WTC11 (cell line): ENCODE measurements at regions not wholly inside any gene's neighbourhood (a gene's known extent, or its start where the extent isn't known, plus 50 kb on each side); places are given as distances from the start of the nearest gene placed in this dataset.

Source experiments
- ATAC-seq: fragments of 200-7000 bp; cut with Tn5 transposase; 2 replicates; pipeline ENCODE4 v1.10.0; 2021; ENCODE audit warnings: mild to moderate bottlenecking, moderate library complexity
- CTCF ChIA-PET: fragments of 300-600 bp; sonication (Branson Sonifier 250); formaldehyde crosslinking; loops from one replicate; lab custom pipeline; 2021; ENCODE audit warnings: antibody characterized with exemption; lab: Charles Lee
- POLR2A ChIA-PET: fragments of 350-600 bp; sonication (Branson Sonifier 250); formaldehyde crosslinking; loops from one replicate; lab custom pipeline; 2021; ENCODE audit warnings: antibody characterized with exemption; lab: Charles Lee
- DNase-seq: peaks from one replicate; pipeline ENCODE4 v3.0.0; 2021; ENCODE audit warnings: low spot score
- H3K27ac Mint-ChIP-seq: 2 replicates; pipeline ENCODE4 v1.8.0; 2021; ENCODE audit warnings: mixed read lengths
- H3K27me3 Mint-ChIP-seq: 2 replicates; pipeline ENCODE4 v1.8.0; 2021; ENCODE audit warnings: low read depth, mild to moderate bottlenecking, moderate library complexity, mixed read lengths
- H3K36me3 Mint-ChIP-seq: 2 replicates; pipeline ENCODE4 v1.8.0; 2021; ENCODE audit warnings: mixed read lengths
- H3K4me1 Mint-ChIP-seq: 2 replicates; pipeline ENCODE4 v1.8.0; 2022; ENCODE audit warnings: mixed read lengths
- H3K4me3 Mint-ChIP-seq: 2 replicates; pipeline ENCODE4 v1.8.0; 2021; ENCODE audit warnings: mild to moderate bottlenecking, moderate library complexity, mixed read lengths
- H3K9me3 Mint-ChIP-seq: 2 replicates; pipeline ENCODE4 v1.8.0; 2021; ENCODE audit warnings: mixed read lengths
- ARID4B ChIP-seq: sonication (generic); formaldehyde crosslinking; IDR thresholded peaks from 2 replicates; pipeline ENCODE4 v1.8.0; 2023; ENCODE audit warnings: missing genetic modification reagents, mild to moderate bottlenecking, borderline replicate concordance
- ATF1 ChIP-seq: sonication (generic); formaldehyde crosslinking; IDR thresholded peaks from 2 replicates; pipeline ENCODE4 v1.8.1; 2023; ENCODE audit warnings: mild to moderate bottlenecking, moderate library complexity, missing genetic modification reagents
- ATF3 ChIP-seq: sonication (generic); formaldehyde crosslinking; conservative IDR thresholded peaks from 2 replicates; pipeline ENCODE4 v1.8.1; 2022; ENCODE audit warnings: mild to moderate bottlenecking, missing genetic modification reagents
- E2F5 ChIP-seq: sonication (generic); formaldehyde crosslinking; IDR thresholded peaks from 2 replicates; pipeline ENCODE4 v1.8.1; 2022; ENCODE audit warnings: mild to moderate bottlenecking, moderate library complexity, missing genetic modification reagents
- FOXK1 ChIP-seq: sonication (generic); formaldehyde crosslinking; IDR thresholded peaks from 2 replicates; pipeline ENCODE4 v1.8.0; 2022; ENCODE audit warnings: mild to moderate bottlenecking, moderate library complexity, missing genetic modification reagents
- GABPB1 ChIP-seq: sonication (generic); formaldehyde crosslinking; IDR thresholded peaks from 2 replicates; pipeline ENCODE4 v1.8.1; 2023; ENCODE audit warnings: mild to moderate bottlenecking, missing genetic modification reagents
- HMGA2 ChIP-seq: fragments of 250-450 bp; sonication (Bioruptor Pico); IDR thresholded peaks from 2 replicates; pipeline ENCODE4 v1.4.0; 2021; ENCODE audit warnings: mild to moderate bottlenecking, moderate library complexity
- IRF2 ChIP-seq: sonication (generic); formaldehyde crosslinking; IDR thresholded peaks from 2 replicates; pipeline ENCODE4 v1.8.0; 2022; ENCODE audit warnings: low read depth, missing genetic modification reagents, borderline replicate concordance
- NFE2L1 ChIP-seq: sonication (generic); formaldehyde crosslinking; IDR thresholded peaks from 2 replicates; pipeline ENCODE4 v1.8.1; 2023; ENCODE audit warnings: missing genetic modification reagents
- PRDM15 ChIP-seq: sonication (generic); formaldehyde crosslinking; IDR thresholded peaks from 2 replicates; pipeline ENCODE4 v1.8.0; 2022; ENCODE audit warnings: missing genetic modification reagents
- RORB ChIP-seq: fragments of 250-450 bp; sonication (Bioruptor Pico); IDR thresholded peaks from 2 replicates; pipeline ENCODE4 v1.9.0; 2021; ENCODE audit warnings: mild to moderate bottlenecking
- SMAD3 ChIP-seq: sonication (generic); formaldehyde crosslinking; IDR thresholded peaks from 2 replicates; pipeline ENCODE4 v1.8.0; 2022; ENCODE audit warnings: missing genetic modification reagents, mild to moderate bottlenecking, borderline replicate concordance
- SMAD4 ChIP-seq: sonication (generic); formaldehyde crosslinking; IDR thresholded peaks from 2 replicates; pipeline ENCODE4 v1.8.0; 2022; ENCODE audit warnings: mild to moderate bottlenecking, missing genetic modification reagents
- STAT6 ChIP-seq: sonication (generic); formaldehyde crosslinking; conservative IDR thresholded peaks from 2 replicates; pipeline ENCODE4 v1.8.1; 2023; ENCODE audit warnings: mild to moderate bottlenecking, low read depth, missing genetic modification reagents, moderate library complexity
- TEAD4 ChIP-seq: sonication (generic); formaldehyde crosslinking; IDR thresholded peaks from 2 replicates; pipeline ENCODE4 v1.8.0; 2022; ENCODE audit warnings: mild to moderate bottlenecking, missing genetic modification reagents
- ZNF219 ChIP-seq: sonication (generic); formaldehyde crosslinking; IDR thresholded peaks from 2 replicates; pipeline ENCODE4 v1.8.0; 2023; ENCODE audit warnings: missing genetic modification reagents, mild to moderate bottlenecking, borderline replicate concordance
- ZNF317 ChIP-seq: sonication (generic); formaldehyde crosslinking; IDR thresholded peaks from 2 replicates; pipeline ENCODE4 v1.8.1; 2023; ENCODE audit warnings: low read depth, mild to moderate bottlenecking, moderate library complexity, missing genetic modification reagents, borderline replicate concordance
- ZNF423 ChIP-seq: fragments of 250-450 bp; sonication (Bioruptor Pico); IDR thresholded peaks from 2 replicates; pipeline ENCODE4 v2.1.2; 2022; ENCODE audit warnings: mild to moderate bottlenecking, moderate library complexity
- ZNF532 ChIP-seq: fragments of 250-450 bp; sonication (Bioruptor Pico); IDR thresholded peaks from 2 replicates; pipeline ENCODE4 v1.9.0; 2021; ENCODE audit warnings: mild to moderate bottlenecking, borderline replicate concordance

GRCh38 chr20:40749985-40750506 is 61.0 kb upstream of the MAFB start (continued):
- no peak for TF ChIP-seq ZNF532 (CRISPR knock-in tag)

- no peak for ATAC-seq
- H3K4me1 Mint-ChIP-seq: no peaks in the 10 kb centered on the region
- no peak overlapping the region for H3K4me3 Mint-ChIP-seq
- H3K9me3 Mint-ChIP-seq: no peaks in the 10 kb centered on the region
- ChIA-PET POLR2A (no interaction called here), CTCF (interaction anchor here (2.8 to 3.5 kb wide), 2 partner anchors 10 to 195 kb away, joined by 8 to 18 read pairs; no protein-coding TSS in a partner anchor)
- no peak overlapping the region for H3K27ac Mint-ChIP-seq
- H3K36me3 Mint-ChIP-seq: no peaks in the 10 kb centered on the region
- DNase-seq: no peak
- peaks cover 3% of the 10 kb centered on the region; the same call in 1 of the 2 replicates for H3K27me3 Mint-ChIP-seq
- TF ChIP-seq PRDM15 (CRISPR knock-in tag): no peak
- no peak for TF ChIP-seq SMAD3
- no peak for TF ChIP-seq ZNF423 (CRISPR knock-in tag)
- no peak for TF ChIP-seq RORB (CRISPR knock-in tag)
- no peak for TF ChIP-seq IRF2 (CRISPR knock-in tag)
- TF ChIP-seq ZNF317 (CRISPR knock-in tag): no peak
- no peak for TF ChIP-seq GABPB1 (CRISPR knock-in tag)
- TF ChIP-seq SMAD4 (CRISPR knock-in tag): no peak
- TF ChIP-seq E2F5 (CRISPR knock-in tag): no peak
- no peak for TF ChIP-seq TEAD4 (CRISPR knock-in tag)
- no peak for TF ChIP-seq ATF1
- TF ChIP-seq NFE2L1 (CRISPR knock-in tag): no peak
- TF ChIP-seq HMGA2 (CRISPR knock-in tag): no peak
- no peak for TF ChIP-seq STAT6 (CRISPR knock-in tag)
- no peak for TF ChIP-seq FOXK1 (CRISPR knock-in tag)
- TF ChIP-seq ZNF219 (CRISPR knock-in tag): no peak
- TF ChIP-seq ARID4B (CRISPR knock-in tag): no peak
- TF ChIP-seq ATF3 (CRISPR knock-in tag): no peak
These were observed 61.6 kb upstream of the MAFB start for GRCh38 chr20:40750541-40751035.
